ENCODE measurements at regions not wholly inside any gene's neighbourhood (a gene's known extent, or its start where the extent isn't known, plus 50 kb on each side); places are given as distances from the start of the nearest gene placed in this dataset.
"Not testable (repeated sequence)": the region's sequence is repeated elsewhere in the genome, so short reads cannot be mapped to it uniquely, and the experiment has no call there.

- Mint-ChIP-seq H3K4me3 (no peak overlapping the region), H3K27ac (no peak overlapping the region)
Observed at GRCh38 chr5:33091571-33092363, 349.0 kb upstream of the TARS1 start.

DNA sequence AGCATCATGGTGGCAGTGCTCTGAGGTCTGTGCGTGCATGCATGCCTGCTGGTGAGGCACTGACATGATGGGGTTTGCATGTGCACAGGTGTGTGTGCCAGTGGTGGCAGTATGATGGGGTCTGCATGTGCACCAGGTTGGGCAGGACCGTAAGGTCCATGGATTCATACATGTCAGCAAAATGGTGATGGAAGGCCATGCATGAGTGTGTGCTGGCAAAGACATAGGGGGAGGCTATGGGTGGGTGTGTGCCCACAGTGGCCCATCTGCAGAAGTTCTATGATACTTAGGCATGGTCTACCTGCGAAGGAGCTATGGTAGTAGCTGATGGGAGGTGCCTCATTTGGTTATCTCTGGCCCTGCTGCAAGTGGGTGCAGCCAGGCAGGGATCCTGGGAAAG, 348.0 kb upstream of the TARS1 start:
- peaks cover 0 to 4% of the 10 kb centered on the region in 2 donors for H3K27me3 Mint-ChIP-seq
- no peaks in the 10 kb centered on the region for H3K36me3 Mint-ChIP-seq
- Histone ChIP-seq H3K4me1 (ENCODE audit: insufficient read depth, low read length) (no peaks in the 10 kb centered on the region), H3K36me3 (ENCODE audit: insufficient read depth, low read length) (no peaks in the 10 kb centered on the region), H3K27me3 (ENCODE audit: insufficient read depth, low read length, poor library complexity, severe bottlenecking) (no peaks in the 10 kb centered on the region), H3K27ac (ENCODE audit: low read depth, low read length) (no peak overlapping the region), H3K4me3 (ENCODE audit: low read length) (no peak overlapping the region), H3K9me3 (ENCODE audit: low read length) (no peaks in the 10 kb centered on the region)
- no peak overlapping the region for H3K4me3 Mint-ChIP-seq
- DNase-seq, result no peak
- POLR2A ChIA-PET, result no interaction called here
- H3K27ac Mint-ChIP-seq, result no peak overlapping the region
- H3K9me3 Mint-ChIP-seq, result peaks cover 0 to 20% (median 12%) of the 10 kb centered on the region in 5 donors
- CTCF ChIA-PET, result no interaction called here
- no peaks in the 10 kb centered on the region for H3K4me1 Mint-ChIP-seq

More at GRCh38 chr5:33091571-33092363, 349.0 kb upstream of the TARS1 start:
- Histone ChIP-seq H3K4me1 (ENCODE audit: insufficient read depth, low read length) (no peaks in the 10 kb centered on the region), H3K36me3 (ENCODE audit: insufficient read depth, low read length) (no peaks in the 10 kb centered on the region), H3K27ac (ENCODE audit: low read depth, low read length) (no peak overlapping the region), H3K9me3 (ENCODE audit: low read length) (no peaks in the 10 kb centered on the region), H3K4me3 (ENCODE audit: low read length) (no peak overlapping the region), H3K27me3 (ENCODE audit: insufficient read depth, low read length, poor library complexity, severe bottlenecking) (no peaks in the 10 kb centered on the region)
- ChIA-PET CTCF (no interaction called here), POLR2A (no interaction called here)
- DNase-seq, result no peak
- Mint-ChIP-seq H3K9me3 (peaks cover 0 to 20% (median 12%) of the 10 kb centered on the region in 5 donors), H3K4me1 (no peaks in the 10 kb centered on the region), H3K27me3 (peaks cover 0 to 4% of the 10 kb centered on the region in 2 donors), H3K36me3 (no peaks in the 10 kb centered on the region)

DNA sequence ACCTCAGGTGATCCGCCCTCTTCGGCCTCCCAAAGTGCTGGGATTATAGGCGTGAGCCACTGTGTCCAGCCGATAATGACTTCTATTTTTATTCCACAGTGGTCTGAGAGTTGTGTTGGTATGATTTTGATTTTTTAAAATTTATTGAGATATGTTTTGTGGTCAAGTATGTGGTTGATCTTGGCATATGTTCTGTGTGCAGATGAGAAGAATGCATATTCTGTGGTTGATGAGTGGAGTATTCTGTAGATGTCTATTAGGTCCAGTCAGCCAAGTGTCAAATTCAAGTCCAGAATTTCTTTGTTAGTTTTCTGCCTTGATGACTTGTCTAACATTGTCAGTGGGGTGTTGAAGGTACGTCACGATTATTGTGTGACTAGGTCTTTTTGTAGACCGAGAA, 338.2 kb upstream of the TARS1 start:
- no peaks in the 10 kb centered on the region for H3K9me3 ChIP-seq (ENCODE audit: low read length)
- ChIA-PET POLR2A (no interaction called here), CTCF (no interaction called here)
- H3K27ac Mint-ChIP-seq, result no peak overlapping the region
- DNase-seq, result no peak
- H3K9me3 Mint-ChIP-seq, result peaks cover 22 to 37% (median 27%) of the 10 kb centered on the region in 5 donors
- H3K27me3 ChIP-seq (ENCODE audit: insufficient read depth, low read length, poor library complexity, severe bottlenecking), result no peaks in the 10 kb centered on the region
- no peaks in the 10 kb centered on the region for H3K27me3 Mint-ChIP-seq
- H3K36me3 Mint-ChIP-seq, result peaks cover 0 to 4% (median 0%) of the 10 kb centered on the region in 3 donors
- H3K4me1 ChIP-seq (ENCODE audit: insufficient read depth, low read length), result no peaks in the 10 kb centered on the region
- H3K4me3 ChIP-seq (ENCODE audit: low read length), result no peak overlapping the region
- no peak overlapping the region for H3K4me3 Mint-ChIP-seq
- no peaks in the 10 kb centered on the region for H3K36me3 ChIP-seq (ENCODE audit: insufficient read depth, low read length)
- no peaks in the 10 kb centered on the region for H3K4me1 Mint-ChIP-seq
- no peak overlapping the region for H3K27ac ChIP-seq (ENCODE audit: low read depth, low read length)

GRCh38 chr5:33105521-33105941, 335.2 kb upstream of the TARS1 start:
- Mint-ChIP-seq H3K27ac (no peak overlapping the region), H3K4me3 (no peak overlapping the region), H3K27me3 (no peaks in the 10 kb centered on the region), H3K9me3 (peaks cover 24 to 48% (median 30%) of the 10 kb centered on the region in 5 donors), H3K36me3 (peaks cover 0 to 4% (median 0%) of the 10 kb centered on the region in 3 donors), H3K4me1 (no peaks in the 10 kb centered on the region)
- H3K36me3 ChIP-seq (ENCODE audit: insufficient read depth, low read length), result no peaks in the 10 kb centered on the region
- DNase-seq, result no peak
- CTCF ChIA-PET, result no interaction called here
- no peaks in the 10 kb centered on the region for H3K4me1 ChIP-seq (ENCODE audit: insufficient read depth, low read length)
- H3K4me3 ChIP-seq (ENCODE audit: low read length), result no peak overlapping the region
- H3K27me3 ChIP-seq (ENCODE audit: insufficient read depth, low read length, poor library complexity, severe bottlenecking), result no peaks in the 10 kb centered on the region
- POLR2A ChIA-PET, result no interaction called here
- no peak overlapping the region for H3K27ac ChIP-seq (ENCODE audit: low read depth, low read length)
- no peaks in the 10 kb centered on the region for H3K9me3 ChIP-seq (ENCODE audit: low read length)

GRCh38 chr5:33110496-33110895, 330.3 kb upstream of the TARS1 start:
- H3K9me3 ChIP-seq (ENCODE audit: low read length); H3K27me3 Mint-ChIP-seq; H3K4me3 Mint-ChIP-seq; H3K27me3 ChIP-seq (ENCODE audit: insufficient read depth, low read length, poor library complexity, severe bottlenecking); H3K27ac ChIP-seq (ENCODE audit: low read depth, low read length); CTCF ChIA-PET; H3K36me3 Mint-ChIP-seq; H3K4me1 Mint-ChIP-seq; H3K4me3 ChIP-seq (ENCODE audit: low read length); H3K27ac Mint-ChIP-seq; H3K36me3 ChIP-seq (ENCODE audit: insufficient read depth, low read length); H3K4me1 ChIP-seq (ENCODE audit: insufficient read depth, low read length); POLR2A ChIA-PET; DNase-seq: not testable (repeated sequence)
- peaks cover 8 to 23% (median 10%) of the 10 kb centered on the region in 5 donors for H3K9me3 Mint-ChIP-seq

GRCh38 chr5:33114361-33114760, 326.4 kb upstream of the TARS1 start:
- ChIA-PET CTCF (no interaction called here), POLR2A (no interaction called here)
- Mint-ChIP-seq H3K36me3 (no peaks in the 10 kb centered on the region), H3K4me1 (no peaks in the 10 kb centered on the region), H3K4me3 (no peak overlapping the region), H3K9me3 (peaks cover 5 to 21% (median 6%) of the 10 kb centered on the region in 5 donors), H3K27me3 (no peaks in the 10 kb centered on the region), H3K27ac (no peak overlapping the region)
- Histone ChIP-seq H3K27ac (ENCODE audit: low read depth, low read length) (no peak overlapping the region), H3K4me1 (ENCODE audit: insufficient read depth, low read length) (no peaks in the 10 kb centered on the region), H3K36me3 (ENCODE audit: insufficient read depth, low read length) (no peaks in the 10 kb centered on the region), H3K27me3 (ENCODE audit: insufficient read depth, low read length, poor library complexity, severe bottlenecking) (no peaks in the 10 kb centered on the region), H3K4me3 (ENCODE audit: low read length) (no peak overlapping the region), H3K9me3 (ENCODE audit: low read length) (no peaks in the 10 kb centered on the region)
- no peak for DNase-seq

GRCh38 chr5:33115467-33115866, 325.3 kb upstream of the TARS1 start:
- H3K36me3 Mint-ChIP-seq, result no peaks in the 10 kb centered on the region
- no peak overlapping the region for H3K27ac Mint-ChIP-seq
- Histone ChIP-seq H3K4me3 (ENCODE audit: low read length) (no peak overlapping the region), H3K9me3 (ENCODE audit: low read length) (no peaks in the 10 kb centered on the region), H3K4me1 (ENCODE audit: insufficient read depth, low read length) (no peaks in the 10 kb centered on the region), H3K27me3 (ENCODE audit: insufficient read depth, low read length, poor library complexity, severe bottlenecking) (no peaks in the 10 kb centered on the region), H3K36me3 (ENCODE audit: insufficient read depth, low read length) (no peaks in the 10 kb centered on the region), H3K27ac (ENCODE audit: low read depth, low read length) (no peak overlapping the region)
- CTCF ChIA-PET, result no interaction called here
- H3K27me3 Mint-ChIP-seq, result no peaks in the 10 kb centered on the region
- H3K4me3 Mint-ChIP-seq, result no peak overlapping the region
- H3K9me3 Mint-ChIP-seq, result peaks cover 0 to 28% (median 5%) of the 10 kb centered on the region in 5 donors
- POLR2A ChIA-PET, result no interaction called here
- no peak for DNase-seq
- no peaks in the 10 kb centered on the region for H3K4me1 Mint-ChIP-seq

DNA sequence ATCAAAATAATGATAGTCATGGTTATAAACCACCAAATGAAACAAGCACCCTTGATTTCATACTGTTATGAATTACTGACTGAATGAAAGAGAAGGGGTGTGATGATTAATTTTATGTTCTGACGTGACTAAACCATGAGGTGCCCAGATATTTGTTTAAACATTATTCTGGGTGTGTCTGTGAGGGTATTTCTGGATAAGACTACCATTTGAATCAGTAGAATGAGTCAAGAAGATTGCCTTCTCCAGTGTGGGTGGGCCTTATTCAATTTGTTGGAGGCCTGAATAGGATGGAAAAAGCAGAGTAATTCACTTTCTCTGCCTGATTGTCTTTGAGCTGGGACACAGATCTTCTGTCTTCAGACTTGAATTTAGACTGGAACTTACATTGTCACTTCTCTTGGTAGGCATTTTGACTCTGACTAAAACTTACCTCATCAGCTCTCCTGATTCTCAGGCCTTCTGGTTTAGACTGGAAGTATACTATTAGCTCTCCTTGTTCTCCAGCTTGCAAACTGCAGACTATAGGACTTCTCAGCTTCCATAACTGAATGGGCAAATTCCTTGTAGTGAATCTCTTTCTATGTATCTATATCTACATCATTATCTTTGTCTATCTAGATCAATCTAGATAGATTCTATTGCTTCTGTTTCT, 321.9 kb upstream of the TARS1 start:
- Mint-ChIP-seq H3K4me3 (no peak overlapping the region), H3K9me3 (peaks cover 5 to 29% (median 8%) of the 10 kb centered on the region in 5 donors), H3K27me3 (no peaks in the 10 kb centered on the region), H3K36me3 (no peaks in the 10 kb centered on the region), H3K4me1 (no peaks in the 10 kb centered on the region), H3K27ac (no peak overlapping the region)
- Histone ChIP-seq H3K4me1 (ENCODE audit: insufficient read depth, low read length) (no peaks in the 10 kb centered on the region), H3K4me3 (ENCODE audit: low read length) (no peak overlapping the region), H3K27ac (ENCODE audit: low read depth, low read length) (no peak overlapping the region), H3K9me3 (ENCODE audit: low read length) (no peaks in the 10 kb centered on the region), H3K36me3 (ENCODE audit: insufficient read depth, low read length) (no peaks in the 10 kb centered on the region), H3K27me3 (ENCODE audit: insufficient read depth, low read length, poor library complexity, severe bottlenecking) (no peaks in the 10 kb centered on the region)
- DNase-seq, result no peak
- ChIA-PET POLR2A (no interaction called here), CTCF (no interaction called here)
